ENCODE measurements at regions not wholly inside any gene's neighbourhood (a gene's known extent, or its start where the extent isn't known, plus 50 kb on each side); places are given as distances from the start of the nearest gene placed in this dataset.

- no peak for TF ChIP-seq CTCF (IDR thresholded peaks at IDR 0.05; ENCODE audit: insufficient read depth, low read length, poor library complexity, severe bottlenecking)
- no peak for TF ChIP-seq EZH2phosphoT487 (conservative IDR thresholded peaks at IDR 0.05; ENCODE audit: low read length)
These were observed 507.1 kb upstream of the ADARB2 start for GRCh38 chr10:2244471-2244870.

Measured in SU-DHL-6 (cell line).